ENCODE measurements at regions not wholly inside any gene's neighbourhood (a gene's known extent, or its start where the extent isn't known, plus 50 kb on each side); places are given as distances from the start of the nearest gene placed in this dataset.
A peak's percentile ranks its signal among the peaks of the same experiment; 100 is the strongest.

DNA sequence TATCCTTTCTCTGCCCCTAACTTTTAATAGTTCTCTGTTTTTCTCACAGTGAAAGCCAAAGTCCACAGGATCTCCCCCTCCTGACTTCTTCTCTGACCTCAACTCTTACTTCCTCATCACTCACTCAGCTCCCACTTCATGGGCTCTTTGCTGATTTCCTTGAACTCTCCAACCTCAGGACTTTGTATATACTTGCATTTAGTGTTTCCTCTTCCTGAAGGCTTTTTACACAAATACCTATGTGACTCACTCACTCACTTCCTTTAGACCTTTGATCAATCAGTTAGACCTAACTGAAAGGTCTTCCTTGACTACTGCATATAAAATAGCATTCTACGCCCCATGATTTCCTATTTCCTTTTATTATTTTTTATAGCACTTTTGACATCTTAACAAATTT, 233.1 kb upstream of the MEX3C start:
- H3K9me3 ChIP-seq: no peaks in the 10 kb centered on the region
- H3K4me3 ChIP-seq: no peak overlapping the region
- intact Hi-C loops (cut with DNase I): no loop called here
- no peak for TF ChIP-seq CTCF (IDR thresholded peaks at IDR 0.05)
- H3K36me3 ChIP-seq: no peaks in the 10 kb centered on the region
- ATAC-seq (no peak), DNase-seq (no peak)
- no peak overlapping the region for H3K27ac ChIP-seq
- H3K27me3 ChIP-seq (ENCODE audit: low read depth): no peaks in the 10 kb centered on the region
- H3K4me1 ChIP-seq: no peaks in the 10 kb centered on the region

- Histone ChIP-seq H3K36me3 (no peaks in the 10 kb centered on the region), H3K4me1 (no peaks in the 10 kb centered on the region), H3K27me3 (ENCODE audit: low read depth) (no peaks in the 10 kb centered on the region), H3K27ac (no peak overlapping the region), H3K9me3 (no peaks in the 10 kb centered on the region), H3K4me3 (no peak overlapping the region)
- no peak for TF ChIP-seq CTCF (IDR thresholded peaks at IDR 0.05)
- intact Hi-C loops (cut with DNase I): no loop called here
- ATAC-seq: no peak
- no peak for DNase-seq
Observed at GRCh38 chr18:51433296-51433695, 235.8 kb upstream of the MEX3C start.

- no peak for TF ChIP-seq CTCF (IDR thresholded peaks at IDR 0.05)
- no peak for ATAC-seq
Observed at GRCh38 chr18:51433881-51434280, 236.4 kb upstream of the MEX3C start.

DNA sequence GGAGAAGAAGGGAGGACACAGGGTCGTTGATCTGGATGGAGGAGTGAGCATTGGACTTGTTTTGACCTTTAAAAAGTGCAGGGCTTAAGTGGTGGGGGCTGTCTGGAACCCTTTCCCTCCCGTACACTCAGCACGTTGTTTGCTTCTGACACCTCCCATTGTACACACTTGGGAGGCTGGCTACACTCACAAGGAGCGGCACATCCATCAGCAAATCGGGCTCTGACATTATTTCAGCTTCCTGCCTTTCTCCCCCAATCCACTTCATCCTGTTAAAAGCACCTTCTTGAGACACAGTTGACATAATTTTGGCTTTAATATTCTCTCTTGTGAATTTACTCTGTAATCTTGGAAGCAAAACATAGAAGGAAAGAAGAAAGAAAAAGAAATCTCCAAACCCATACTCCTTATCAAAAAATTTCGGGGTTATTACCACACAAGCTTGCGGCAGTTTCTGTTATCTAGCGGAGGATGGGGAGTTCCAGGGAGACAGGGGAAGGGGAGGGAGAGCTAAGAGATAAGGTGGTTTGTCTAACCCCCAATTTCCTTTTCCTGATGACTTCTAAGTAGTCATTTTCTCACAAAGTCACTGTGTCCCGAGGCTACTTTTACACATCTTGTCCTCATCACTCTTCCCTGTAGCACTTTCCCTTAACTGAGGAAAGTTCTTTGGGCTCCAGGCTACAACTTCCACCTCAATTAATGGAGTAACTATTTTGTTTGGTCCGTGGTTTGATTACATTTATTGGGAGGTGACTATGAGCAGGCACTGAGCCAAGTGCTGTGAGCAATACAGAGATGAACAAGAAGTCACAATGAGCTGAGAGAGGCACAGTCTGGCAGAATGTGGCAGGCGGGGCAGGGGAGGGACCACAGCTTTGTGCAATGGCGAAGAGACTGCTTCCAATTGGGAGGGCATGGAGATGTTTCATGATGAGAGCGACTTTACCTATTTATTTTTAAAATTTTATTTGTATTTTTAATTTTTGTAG, 240.1 kb upstream of the MEX3C start:
- ATAC-seq: peak; percentile 16 to 30
- intact Hi-C loops (cut with DNase I): no loop called here

More at GRCh38 chr18:51433881-51434280, 236.4 kb upstream of the MEX3C start:
- H3K9me3 ChIP-seq: no peaks in the 10 kb centered on the region
- H3K36me3 ChIP-seq: no peaks in the 10 kb centered on the region
- no peak for DNase-seq
- no peaks in the 10 kb centered on the region for H3K27me3 ChIP-seq (ENCODE audit: low read depth)
- H3K27ac ChIP-seq: no peak overlapping the region
- H3K4me3 ChIP-seq: no peak overlapping the region
- intact Hi-C loops (cut with DNase I): no loop called here
- H3K4me1 ChIP-seq: no peaks in the 10 kb centered on the region

GRCh38 chr18:51438797-51439350, 241.4 kb upstream of the MEX3C start:
- no peaks in the 10 kb centered on the region for H3K36me3 ChIP-seq

More for the DNA sequence above, 240.1 kb upstream of the MEX3C start:
- no peak overlapping the region for H3K4me3 ChIP-seq
- H3K36me3 ChIP-seq: no peaks in the 10 kb centered on the region
- no peaks in the 10 kb centered on the region for H3K27me3 ChIP-seq (ENCODE audit: low read depth)
- H3K4me1 ChIP-seq: no peaks in the 10 kb centered on the region
- no peak for TF ChIP-seq CTCF (IDR thresholded peaks at IDR 0.05)
- no peak overlapping the region for H3K27ac ChIP-seq
- no peak for DNase-seq
- no peaks in the 10 kb centered on the region for H3K9me3 ChIP-seq

More at GRCh38 chr18:51438797-51439350, 241.4 kb upstream of the MEX3C start:
- Histone ChIP-seq H3K4me3 (no peak overlapping the region), H3K9me3 (no peaks in the 10 kb centered on the region), H3K27ac (no peak overlapping the region), H3K27me3 (ENCODE audit: low read depth) (peaks cover 3% of the 10 kb centered on the region), H3K4me1 (no peaks in the 10 kb centered on the region)
- intact Hi-C loops (cut with DNase I): no loop called here
- no peak for TF ChIP-seq CTCF (IDR thresholded peaks at IDR 0.05)
- ATAC-seq (no peak), DNase-seq (no peak)

Measured in lower lobe of right lung (tissue), 2 donors.